K562 (cell line): ENCODE measurements at regions not wholly inside any gene's neighbourhood (a gene's known extent, or its start where the extent isn't known, plus 50 kb on each side); places are given as distances from the start of the nearest gene placed in this dataset.

ENCODE experiments used
- ATAC-seq: fragments of 200-7000 bp; cut with Tn5 transposase; 3 replicates; pipeline ENCODE4 v1.9.1; 2020; ENCODE audit warnings: moderate library complexity
- BruUV-seq: library from RNA; stranded (reverse); fragments of 400-500 nt; replicated peaks from 2 replicates; lab custom pipeline; 2021; lab: Mats Ljungman, UMichigan
- CTCF ChIA-PET: fragments of 300-600 bp; formaldehyde crosslinking; extraction: SDS; loops from one replicate; lab custom pipeline; 2021; ENCODE audit warnings: low intra/inter-chr PET ratio; lab: Yijun Ruan, JAX
- POLR2A ChIA-PET: fragments of 300-600, 350-650 bp; sonication (Branson Sonifier 250); formaldehyde crosslinking; extraction: SDS; loops from one replicate; lab custom pipeline; 2021; ENCODE audit warnings: antibody characterized with exemption, inconsistent platforms; lab: Yijun Ruan, JAX
- DNase-seq, 4 experiments: peaks; one replicate each; pipeline versions ENCODE4 v3.0.0 to v3.0.0-alpha.2; 2011 to 2018; ENCODE audit warnings: low spot score in 3 of 4, mixed read lengths in 3 of 4; ENCODE audit errors: extremely low read depth in 1 of 4
- FAIRE-seq: peaks from 2 replicates; lab custom pipeline; 2011; peaks lifted over from hg19 to GRCh38; lab: Jason Lieb, UNC
- H2AFZ ChIP-seq: 2 replicates; pipeline ENCODE4 v1.6.0; 2011; ENCODE audit warnings: low read depth, low read length, control low read depth, inconsistent platforms
- H3K27ac ChIP-seq: fragments of 200-600 bp; 3 replicates; pipeline ENCODE4 v1.8.0; 2011; ENCODE audit warnings: low read depth, mild to moderate bottlenecking, control low read depth, inconsistent platforms, low read length, moderate library complexity, mixed read lengths; ENCODE audit errors: extremely low read depth
- H3K27me3 ChIP-seq, 2 experiments: fragments of 300-600 bp in 1 of 2; 2 replicates in 1 of 2; 3 replicates in 1 of 2; pipeline versions ENCODE4 v1.6.0 to v1.8.0; 2011; ENCODE audit warnings: inconsistent platforms in 2 of 2, low read length in 2 of 2, mild to moderate bottlenecking in 1 of 2, mixed read lengths in 1 of 2, moderate library complexity in 1 of 2; ENCODE audit not compliant: control insufficient read depth in 2 of 2, insufficient read depth in 2 of 2
- H3K36me3 ChIP-seq: fragments of 300-600 bp; 3 replicates; pipeline ENCODE4 v1.8.0; 2011; ENCODE audit warnings: mild to moderate bottlenecking, low read length, inconsistent platforms; ENCODE audit not compliant: control insufficient read depth, insufficient read depth
- H3K4me1 ChIP-seq, 2 experiments: fragments of 200-600 bp in 1 of 2; replicated peaks in 1 of 2; 2 replicates in 1 of 2; 3 replicates in 1 of 2; pipeline versions ENCODE4 v1.5.1 to v1.8.0; 2011; ENCODE audit warnings: inconsistent platforms in 2 of 2, low read length in 2 of 2, mild to moderate bottlenecking in 1 of 2, mixed read lengths in 1 of 2, moderate library complexity in 1 of 2; ENCODE audit not compliant: control insufficient read depth in 2 of 2, insufficient read depth in 2 of 2
- H3K4me2 ChIP-seq: 2 replicates; pipeline ENCODE4 v1.6.1; 2011; ENCODE audit warnings: low read length, control low read depth, inconsistent platforms, mixed read lengths; ENCODE audit not compliant: insufficient read depth
- H3K4me3 ChIP-seq: fragments of 200-600 bp; sonication (generic), shearing (Covaris generic); 2 replicates; pipeline ENCODE4 v1.5.1; 2016; ENCODE audit warnings: control low read depth, inconsistent platforms
- H3K79me2 ChIP-seq: fragments of 200-600 bp; 3 replicates; pipeline ENCODE4 v1.8.0; 2011; ENCODE audit warnings: low read length, inconsistent platforms; ENCODE audit not compliant: control insufficient read depth, insufficient read depth
- H3K9ac ChIP-seq, 2 experiments: 2 replicates each; pipeline versions ENCODE4 v1.6.0 to v1.6.1; 2011; ENCODE audit warnings: low read depth in 2 of 2, low read length in 2 of 2, control low read depth in 1 of 2, inconsistent platforms in 1 of 2, mild to moderate bottlenecking in 1 of 2, mixed read lengths in 1 of 2; ENCODE audit not compliant: insufficient read depth in 1 of 2
- H3K9me1 ChIP-seq: one replicate; pipeline ENCODE4 v1.6.0; 2011; ENCODE audit warnings: inconsistent platforms, mild to moderate bottlenecking, low read length, moderate library complexity; ENCODE audit not compliant: control insufficient read depth, insufficient read depth
- H3K9me3 ChIP-seq: replicated peaks from 2 replicates; pipeline ENCODE4 v1.5.1; 2011; ENCODE audit warnings: low read depth, low read length, inconsistent platforms; ENCODE audit not compliant: control insufficient read depth, insufficient read depth
- H4K20me1 ChIP-seq: replicated peaks from 2 replicates; pipeline ENCODE4 v1.6.1; 2011; ENCODE audit warnings: low read length, inconsistent platforms, mixed read lengths; ENCODE audit not compliant: control insufficient read depth, insufficient read depth
- HMG20A ChIP-seq: fragments of 450-650 bp; formaldehyde crosslinking; conservative IDR thresholded peaks from 2 replicates; pipeline ENCODE4 v1.4.0; 2020; ENCODE audit warnings: mild to moderate bottlenecking, mixed read lengths
- MEF2D ChIP-seq: conservative IDR thresholded peaks from 2 replicates; pipeline ENCODE4 v1.6.1; 2016; ENCODE audit warnings: low read depth, missing genetic modification characterization, missing compliant biosample characterization
- NFATC3 ChIP-seq: fragments of 450-650 bp; IDR thresholded peaks from 2 replicates; pipeline ENCODE4 v1.6.1; 2017; ENCODE audit warnings: mild to moderate bottlenecking
- SRSF1 ChIP-seq: fragments of 200-400 bp; formaldehyde crosslinking; IDR thresholded peaks from 2 replicates; pipeline ENCODE4 v1.6.1; 2017; ENCODE audit warnings: mild to moderate bottlenecking, low read depth, low read length, moderate library complexity
- WGBS: fragments of 100-300 bp; shearing (Covaris generic); methylation state at CpG from one replicate; pipeline ENCODE4 v1.1.6; 2016; ENCODE audit warnings: low coverage, mixed read lengths; ENCODE audit not compliant: insufficient coverage; ENCODE audit errors: missing lambda C conversion rate; 5-methylcytosine and 5-hydroxymethylcytosine counted together
- in situ Hi-C: fragments of 300-500 bp; cut with MboI; formaldehyde crosslinking; loops from 4 replicates; pipeline ENCODE4 v1.15.0; 2018; ENCODE audit warnings: inconsistent platforms, mixed read lengths
- intact Hi-C: fragments of 100-400 bp; cut with micrococcal nuclease; formaldehyde crosslinking; loops from 2 replicates; pipeline ENCODE4 v1.14.2; 2022
- TF ChIP-seq, protein P1 (sequence below): sonication (generic); formaldehyde crosslinking; IDR thresholded peaks from 2 replicates; pipeline ENCODE4 v1.8.1; 2022; ENCODE audit warnings: missing genetic modification reagents
- TF ChIP-seq, protein P2 (sequence below): IDR thresholded peaks from 2 replicates; pipeline ENCODE4 v1.6.1; 2011; ENCODE audit not compliant: insufficient read length; ENCODE audit errors: extremely low read depth

DNA sequence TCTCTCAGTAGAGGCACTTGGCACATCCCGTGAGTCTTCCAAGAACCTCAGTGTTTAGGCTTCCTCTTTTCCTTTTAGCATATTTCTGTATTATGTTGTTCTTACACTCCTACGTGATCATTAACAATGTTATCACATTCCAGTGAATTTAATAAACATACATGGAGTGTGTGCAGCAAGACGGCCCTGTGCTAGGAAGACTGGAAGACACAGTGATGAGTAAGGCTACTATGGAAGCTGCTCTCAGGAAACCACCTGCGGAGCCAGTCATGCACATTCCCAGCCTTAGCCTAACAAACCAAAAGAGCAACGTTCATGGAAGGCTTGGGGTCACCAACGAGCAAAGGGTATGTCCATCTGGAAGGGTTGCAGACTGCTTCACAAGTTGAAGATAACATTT, 103.4 kb downstream of the ETAA1 start:
- Histone ChIP-seq H3K4me2 (no peak overlapping the region), H3K27me3 (no peaks in the 10 kb centered on the region), H3K27ac (no peak overlapping the region), H4K20me1 (no peaks in the 10 kb centered on the region), H3K9me1 (no peaks in the 10 kb centered on the region), H3K9me3 (no peaks in the 10 kb centered on the region), H3K79me2 (no peaks in the 10 kb centered on the region)
- FAIRE-seq, result no peak
- CTCF ChIA-PET, result no interaction called here
- POLR2A ChIA-PET, result no interaction called here
- no peak for TF ChIP-seq SRSF1
- no peak for TF ChIP-seq NFATC3
- TF ChIP-seq, protein P1, sequence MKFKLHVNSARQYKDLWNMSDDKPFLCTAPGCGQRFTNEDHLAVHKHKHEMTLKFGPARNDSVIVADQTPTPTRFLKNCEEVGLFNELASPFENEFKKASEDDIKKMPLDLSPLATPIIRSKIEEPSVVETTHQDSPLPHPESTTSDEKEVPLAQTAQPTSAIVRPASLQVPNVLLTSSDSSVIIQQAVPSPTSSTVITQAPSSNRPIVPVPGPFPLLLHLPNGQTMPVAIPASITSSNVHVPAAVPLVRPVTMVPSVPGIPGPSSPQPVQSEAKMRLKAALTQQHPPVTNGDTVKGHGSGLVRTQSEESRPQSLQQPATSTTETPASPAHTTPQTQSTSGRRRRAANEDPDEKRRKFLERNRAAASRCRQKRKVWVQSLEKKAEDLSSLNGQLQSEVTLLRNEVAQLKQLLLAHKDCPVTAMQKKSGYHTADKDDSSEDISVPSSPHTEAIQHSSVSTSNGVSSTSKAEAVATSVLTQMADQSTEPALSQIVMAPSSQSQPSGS (CRISPR knock-in tag), result no peak
- TF ChIP-seq, protein P2, sequence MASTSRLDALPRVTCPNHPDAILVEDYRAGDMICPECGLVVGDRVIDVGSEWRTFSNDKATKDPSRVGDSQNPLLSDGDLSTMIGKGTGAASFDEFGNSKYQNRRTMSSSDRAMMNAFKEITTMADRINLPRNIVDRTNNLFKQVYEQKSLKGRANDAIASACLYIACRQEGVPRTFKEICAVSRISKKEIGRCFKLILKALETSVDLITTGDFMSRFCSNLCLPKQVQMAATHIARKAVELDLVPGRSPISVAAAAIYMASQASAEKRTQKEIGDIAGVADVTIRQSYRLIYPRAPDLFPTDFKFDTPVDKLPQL, result no peak
- no peak for TF ChIP-seq MEF2D (tag)
- no peak for TF ChIP-seq HMG20A (CRISPR knock-in tag)
- TF ChIP-seq, all 486 proteins: peak for 0
- BruUV-seq, result no TSS peak
- Histone ChIP-seq H3K36me3 (no peaks in the 10 kb centered on the region), H3K9ac (no peak overlapping the region), H3K4me1 (no peaks in the 10 kb centered on the region), H3K4me3 (no peak overlapping the region), H2AFZ (no peak overlapping the region)
- DNase-seq (no peak), ATAC-seq (no peak)
- in situ Hi-C loops, result no loop called here
- whole genome bisulfite sequencing, result 0% methylated on average over 6 of the region's 6 CpGs
- intact Hi-C loops, result no loop called here
